ENCODE measurements at regions not wholly inside any gene's neighbourhood (a gene's known extent, or its start where the extent isn't known, plus 50 kb on each side); places are given as distances from the start of the nearest gene placed in this dataset.

GRCh38 chr16:9371713-9372448 lies 280.4 kb downstream of the HAPSTR1 start:
- intact Hi-C loops (cut with micrococcal nuclease): no loop called here
- 77% methylated on average over 8 of the region's 8 CpGs for WGBS (ENCODE audit: insufficient coverage)
- Mint-ChIP-seq H3K27ac (no peak overlapping the region), H3K36me3 (no peaks in the 10 kb centered on the region), H3K27me3 (ENCODE audit: low read depth in 2 of 2) (peaks cover 0 to 2% of the 10 kb centered on the region in 2 donors), H3K4me3 (no peak overlapping the region), H3K9me3 (peaks cover 0 to 4% of the 10 kb centered on the region in 2 donors), H3K4me1 (no peaks in the 10 kb centered on the region)
- DNase-seq: no peak
- Histone ChIP-seq H3K36me3 (ENCODE audit: control insufficient read depth, insufficient read depth, low read length) (no peaks in the 10 kb centered on the region), H3K27me3 (ENCODE audit: control insufficient read depth, insufficient read depth, low read length) (no peaks in the 10 kb centered on the region), H3K9me3 (ENCODE audit: control insufficient read depth, insufficient read depth, low read length) (no peaks in the 10 kb centered on the region), H3K4me3 (ENCODE audit: low read length) (no peak overlapping the region), H3K27ac (ENCODE audit: low read length) (no peak overlapping the region), H3K4me1 (ENCODE audit: control insufficient read depth, insufficient read depth, low read length) (no peaks in the 10 kb centered on the region)
- ATAC-seq: no peak
- TF ChIP-seq, protein P1, sequence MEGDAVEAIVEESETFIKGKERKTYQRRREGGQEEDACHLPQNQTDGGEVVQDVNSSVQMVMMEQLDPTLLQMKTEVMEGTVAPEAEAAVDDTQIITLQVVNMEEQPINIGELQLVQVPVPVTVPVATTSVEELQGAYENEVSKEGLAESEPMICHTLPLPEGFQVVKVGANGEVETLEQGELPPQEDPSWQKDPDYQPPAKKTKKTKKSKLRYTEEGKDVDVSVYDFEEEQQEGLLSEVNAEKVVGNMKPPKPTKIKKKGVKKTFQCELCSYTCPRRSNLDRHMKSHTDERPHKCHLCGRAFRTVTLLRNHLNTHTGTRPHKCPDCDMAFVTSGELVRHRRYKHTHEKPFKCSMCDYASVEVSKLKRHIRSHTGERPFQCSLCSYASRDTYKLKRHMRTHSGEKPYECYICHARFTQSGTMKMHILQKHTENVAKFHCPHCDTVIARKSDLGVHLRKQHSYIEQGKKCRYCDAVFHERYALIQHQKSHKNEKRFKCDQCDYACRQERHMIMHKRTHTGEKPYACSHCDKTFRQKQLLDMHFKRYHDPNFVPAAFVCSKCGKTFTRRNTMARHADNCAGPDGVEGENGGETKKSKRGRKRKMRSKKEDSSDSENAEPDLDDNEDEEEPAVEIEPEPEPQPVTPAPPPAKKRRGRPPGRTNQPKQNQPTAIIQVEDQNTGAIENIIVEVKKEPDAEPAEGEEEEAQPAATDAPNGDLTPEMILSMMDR (IDR thresholded peaks at IDR 0.05): no peak

GRCh38 chr16:9372934-9373890 lies 281.8 kb downstream of the HAPSTR1 start:
- Mint-ChIP-seq H3K4me3 (no peak overlapping the region), H3K27me3 (ENCODE audit: low read depth in 2 of 2) (peaks cover 0 to 2% of the 10 kb centered on the region in 2 donors), H3K36me3 (no peaks in the 10 kb centered on the region), H3K9me3 (peaks cover 0 to 5% of the 10 kb centered on the region in 2 donors), H3K4me1 (no peaks in the 10 kb centered on the region), H3K27ac (no peak overlapping the region)
- intact Hi-C loops (cut with micrococcal nuclease): no loop called here
- TF ChIP-seq, protein P1 (IDR thresholded peaks at IDR 0.05): no peak
- H3K9me3 ChIP-seq (ENCODE audit: control insufficient read depth, insufficient read depth, low read length): no peaks in the 10 kb centered on the region
- H3K27ac ChIP-seq (ENCODE audit: low read length): no peak overlapping the region
- no peaks in the 10 kb centered on the region for H3K27me3 ChIP-seq (ENCODE audit: control insufficient read depth, insufficient read depth, low read length)
- 56% methylated on average over 11 of the region's 13 CpGs for WGBS (ENCODE audit: insufficient coverage)
- no peak overlapping the region for H3K4me3 ChIP-seq (ENCODE audit: low read length)
- no peaks in the 10 kb centered on the region for H3K36me3 ChIP-seq (ENCODE audit: control insufficient read depth, insufficient read depth, low read length)
- no peak for DNase-seq
- no peak for ATAC-seq
- H3K4me1 ChIP-seq (ENCODE audit: control insufficient read depth, insufficient read depth, low read length): no peaks in the 10 kb centered on the region

GRCh38 chr16:9374061-9374460 lies 282.6 kb downstream of the HAPSTR1 start:
- TF ChIP-seq, protein P1 (IDR thresholded peaks at IDR 0.05): no peak
- H3K27ac Mint-ChIP-seq: no peak overlapping the region
- no peaks in the 10 kb centered on the region for H3K4me1 Mint-ChIP-seq
- no peaks in the 10 kb centered on the region for H3K9me3 ChIP-seq (ENCODE audit: control insufficient read depth, insufficient read depth, low read length)
- intact Hi-C loops (cut with micrococcal nuclease): no loop called here
- H3K4me3 ChIP-seq (ENCODE audit: low read length): no peak overlapping the region
- H3K36me3 Mint-ChIP-seq: no peaks in the 10 kb centered on the region
- H3K9me3 Mint-ChIP-seq: peaks cover 0 to 5% of the 10 kb centered on the region in 2 donors
- ATAC-seq (no peak), DNase-seq (no peak)
- peaks cover 0 to 2% of the 10 kb centered on the region in 2 donors for H3K27me3 Mint-ChIP-seq (ENCODE audit: low read depth in 2 of 2)
- H3K4me1 ChIP-seq (ENCODE audit: control insufficient read depth, insufficient read depth, low read length): no peaks in the 10 kb centered on the region
- H3K36me3 ChIP-seq (ENCODE audit: control insufficient read depth, insufficient read depth, low read length): no peaks in the 10 kb centered on the region
- no peak overlapping the region for H3K4me3 Mint-ChIP-seq
- no peak overlapping the region for H3K27ac ChIP-seq (ENCODE audit: low read length)
- 30% methylated on average over 7 of the region's 7 CpGs for WGBS (ENCODE audit: insufficient coverage)
- no peaks in the 10 kb centered on the region for H3K27me3 ChIP-seq (ENCODE audit: control insufficient read depth, insufficient read depth, low read length)
